GM23338 (cell line): ENCODE measurements at regions not wholly inside any gene's neighbourhood (a gene's known extent, or its start where the extent isn't known, plus 50 kb on each side); places are given as distances from the start of the nearest gene placed in this dataset.

Experiments used
- ETS1 ChIP-seq: IDR thresholded peaks from 2 replicates; pipeline ENCODE4 v1.6.1; 2016; ENCODE audit warnings: antibody characterized with exemption
- EZH2 ChIP-seq: fragments of 200-600 bp; sonication (generic); IDR thresholded peaks from one replicate; pipeline ENCODE4 v1.8.0; 2017; ENCODE audit warnings: antibody characterized with exemption, mild to moderate bottlenecking, low read depth; ENCODE audit not compliant: unreplicated experiment
- EZH2phosphoT487 ChIP-seq: fragments of 200-600 bp; sonication (generic); IDR thresholded peaks from one replicate; pipeline ENCODE4 v1.8.1; 2018; ENCODE audit warnings: antibody characterized with exemption; ENCODE audit not compliant: unreplicated experiment
- JUNB ChIP-seq: IDR thresholded peaks from one replicate; pipeline ENCODE4 v1.6.1; 2016; ENCODE audit warnings: antibody characterized with exemption; ENCODE audit not compliant: unreplicated experiment
- NANOG ChIP-seq: IDR thresholded peaks from 2 replicates; pipeline ENCODE4 v1.6.1; 2016; ENCODE audit warnings: antibody characterized with exemption, borderline replicate concordance
- POLR2AphosphoS5 ChIP-seq: IDR thresholded peaks from 2 replicates; pipeline ENCODE4 v1.6.1; 2016; ENCODE audit warnings: antibody characterized with exemption, low read depth
- REST ChIP-seq: IDR thresholded peaks from one replicate; pipeline ENCODE4 v1.6.1; 2018; ENCODE audit warnings: antibody characterized with exemption; ENCODE audit not compliant: unreplicated experiment
- ZNF114 ChIP-seq: fragments of 250-450 bp; sonication (Bioruptor Pico); IDR thresholded peaks from 2 replicates; pipeline ENCODE4 v1.5.0; 2020; ENCODE audit warnings: mild to moderate bottlenecking, moderate library complexity
- ZNF331 ChIP-seq: fragments of 250-450 bp; sonication (Bioruptor Pico); IDR thresholded peaks from 2 replicates; pipeline ENCODE4 v1.5.0; 2020; ENCODE audit warnings: low read depth, mild to moderate bottlenecking, moderate library complexity
- ZNF462 ChIP-seq: fragments of 250-450 bp; sonication (Bioruptor Pico); IDR thresholded peaks from 2 replicates; pipeline ENCODE4 v1.5.0; 2020; ENCODE audit warnings: mild to moderate bottlenecking, moderate library complexity

- no peak for TF ChIP-seq ZNF462 (CRISPR knock-in tag)
- TF ChIP-seq EZH2 = no peak
- no peak for TF ChIP-seq ZNF114 (CRISPR knock-in tag)
- no peak for TF ChIP-seq NANOG
- TF ChIP-seq POLR2AphosphoS5 = no peak
- TF ChIP-seq ETS1 = no peak
- TF ChIP-seq REST = no peak
- TF ChIP-seq JUNB = no peak
- no peak for TF ChIP-seq ZNF331
- TF ChIP-seq EZH2phosphoT487 = no peak
These were observed 608.3 kb downstream of the SH2D4B start (continued) for GRCh38 chr10:81145975-81146374.
